Gastrocnemius medialis (tissue), 4 donors: ENCODE measurements at regions not wholly inside any gene's neighbourhood (a gene's known extent, or its start where the extent isn't known, plus 50 kb on each side); places are given as distances from the start of the nearest gene placed in this dataset.

Experiments used
- CTCF ChIP-seq, 5 experiments: fragments of 450-650 bp in 3 of 5; fragments of 200-600 bp in 2 of 5; sonication (generic) in 2 of 5; IDR thresholded peaks in 4 of 5; conservative IDR thresholded peaks in 1 of 5; 1 replicate in 4 of 5; 2 replicates in 1 of 5; pipeline ENCODE4 v1.5.1; 2016 to 2019; ENCODE audit warnings: antibody characterized with exemption in 5 of 5, mild to moderate bottlenecking in 3 of 5, moderate library complexity in 3 of 5
- POLR2A ChIP-seq, 2 donors: fragments of 450-650 bp; IDR thresholded peaks; one replicate each; pipeline ENCODE4 v1.6.1; 2017; ENCODE audit warnings: antibody characterized with exemption in 2 of 2, mild to moderate bottlenecking in 2 of 2, moderate library complexity in 2 of 2

GRCh38 chr7:52712938-52713337 lies 322.5 kb upstream of the POM121L12 start:
- TF ChIP-seq CTCF (IDR thresholded peaks at IDR 0.05 in 4 of 5, conservative IDR thresholded peaks at IDR 0.05 in 1 of 5) (no peak), POLR2A (IDR thresholded peaks at IDR 0.05) (no peak)
